ENCODE measurements at regions not wholly inside any gene's neighbourhood (a gene's known extent, or its start where the extent isn't known, plus 50 kb on each side); places are given as distances from the start of the nearest gene placed in this dataset.
"Not testable (repeated sequence)": the region's sequence is repeated elsewhere in the genome, so short reads cannot be mapped to it uniquely, and the experiment has no call there.

GRCh38 chrY:7419165-7419564 is 507.6 kb upstream of the AMELY start:
- TF ChIP-seq, protein P1, sequence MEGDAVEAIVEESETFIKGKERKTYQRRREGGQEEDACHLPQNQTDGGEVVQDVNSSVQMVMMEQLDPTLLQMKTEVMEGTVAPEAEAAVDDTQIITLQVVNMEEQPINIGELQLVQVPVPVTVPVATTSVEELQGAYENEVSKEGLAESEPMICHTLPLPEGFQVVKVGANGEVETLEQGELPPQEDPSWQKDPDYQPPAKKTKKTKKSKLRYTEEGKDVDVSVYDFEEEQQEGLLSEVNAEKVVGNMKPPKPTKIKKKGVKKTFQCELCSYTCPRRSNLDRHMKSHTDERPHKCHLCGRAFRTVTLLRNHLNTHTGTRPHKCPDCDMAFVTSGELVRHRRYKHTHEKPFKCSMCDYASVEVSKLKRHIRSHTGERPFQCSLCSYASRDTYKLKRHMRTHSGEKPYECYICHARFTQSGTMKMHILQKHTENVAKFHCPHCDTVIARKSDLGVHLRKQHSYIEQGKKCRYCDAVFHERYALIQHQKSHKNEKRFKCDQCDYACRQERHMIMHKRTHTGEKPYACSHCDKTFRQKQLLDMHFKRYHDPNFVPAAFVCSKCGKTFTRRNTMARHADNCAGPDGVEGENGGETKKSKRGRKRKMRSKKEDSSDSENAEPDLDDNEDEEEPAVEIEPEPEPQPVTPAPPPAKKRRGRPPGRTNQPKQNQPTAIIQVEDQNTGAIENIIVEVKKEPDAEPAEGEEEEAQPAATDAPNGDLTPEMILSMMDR (conservative IDR thresholded peaks at IDR 0.05; ENCODE audit: low read depth, low read length), result no peak
- no peak overlapping the region for H3K4me3 ChIP-seq (ENCODE audit: low read depth, low read length)
- DNase-seq (ENCODE audit: low read depth), result no peak

- no peak overlapping the region for H3K4me3 ChIP-seq (ENCODE audit: low read depth, low read length)
- no peak for DNase-seq (ENCODE audit: low read depth)
- TF ChIP-seq, protein P1 (conservative IDR thresholded peaks at IDR 0.05; ENCODE audit: low read depth, low read length), result no peak
These were observed 506.4 kb upstream of the AMELY start for GRCh38 chrY:7417946-7418345.

GRCh38 chrY:7416406-7416805 is 504.9 kb upstream of the AMELY start:
- no peak for DNase-seq (ENCODE audit: low read depth)
- TF ChIP-seq, protein P1 (conservative IDR thresholded peaks at IDR 0.05; ENCODE audit: low read depth, low read length), result no peak
- H3K4me3 ChIP-seq (ENCODE audit: low read depth, low read length), result no peak overlapping the region

GRCh38 chrY:7415157-7415633 is 503.6 kb upstream of the AMELY start:
- H3K4me3 ChIP-seq (ENCODE audit: low read depth, low read length), result no peak overlapping the region
- no peak for DNase-seq (ENCODE audit: low read depth)
- TF ChIP-seq, protein P1 (conservative IDR thresholded peaks at IDR 0.05; ENCODE audit: low read depth, low read length), result no peak

GRCh38 chrY:7390056-7390455 is 478.5 kb upstream of the AMELY start:
- TF ChIP-seq, protein P1 (conservative IDR thresholded peaks at IDR 0.05; ENCODE audit: low read depth, low read length), result no peak
- H3K4me3 ChIP-seq (ENCODE audit: low read depth, low read length), result no peak overlapping the region
- DNase-seq (ENCODE audit: low read depth), result no peak

GRCh38 chrY:7382988-7383387 is 471.4 kb upstream of the AMELY start:
- no peak overlapping the region for H3K4me3 ChIP-seq (ENCODE audit: low read depth, low read length)
- TF ChIP-seq, protein P1 (conservative IDR thresholded peaks at IDR 0.05; ENCODE audit: low read depth, low read length), result no peak
- no peak for DNase-seq (ENCODE audit: low read depth)

- DNase-seq (ENCODE audit: low read depth), result no peak
- TF ChIP-seq, protein P1 (conservative IDR thresholded peaks at IDR 0.05; ENCODE audit: low read depth, low read length), result no peak
- no peak overlapping the region for H3K4me3 ChIP-seq (ENCODE audit: low read depth, low read length)
These were observed 465.5 kb upstream of the AMELY start for GRCh38 chrY:7377091-7377490.

- H3K4me3 ChIP-seq (ENCODE audit: low read depth, low read length); DNase-seq (ENCODE audit: low read depth): not testable (repeated sequence)
These were observed 462.9 kb upstream of the AMELY start for GRCh38 chrY:7374485-7374884.

DNA sequence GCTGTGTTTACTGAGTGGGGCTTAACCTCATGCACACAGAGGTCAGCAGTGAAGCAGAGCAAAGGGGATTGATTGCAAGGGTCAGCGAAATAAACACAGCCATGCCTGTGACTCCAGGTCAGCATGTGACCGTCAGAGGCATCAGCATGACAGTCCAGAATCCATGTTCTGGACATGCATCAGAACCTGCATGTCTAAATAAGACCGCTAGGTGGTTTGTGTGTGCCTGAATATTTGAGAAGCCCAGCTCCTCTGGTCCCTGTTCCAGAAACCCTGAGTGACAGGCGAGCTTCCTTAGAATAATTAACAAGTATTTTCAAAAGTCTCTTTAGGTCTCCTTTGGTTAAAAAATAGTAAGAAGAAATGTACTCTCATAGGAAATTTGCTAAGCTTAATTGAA is 460.4 kb upstream of the AMELY start:
- H3K4me3 ChIP-seq (ENCODE audit: low read depth, low read length); DNase-seq (ENCODE audit: low read depth): not testable (repeated sequence)

DNA sequence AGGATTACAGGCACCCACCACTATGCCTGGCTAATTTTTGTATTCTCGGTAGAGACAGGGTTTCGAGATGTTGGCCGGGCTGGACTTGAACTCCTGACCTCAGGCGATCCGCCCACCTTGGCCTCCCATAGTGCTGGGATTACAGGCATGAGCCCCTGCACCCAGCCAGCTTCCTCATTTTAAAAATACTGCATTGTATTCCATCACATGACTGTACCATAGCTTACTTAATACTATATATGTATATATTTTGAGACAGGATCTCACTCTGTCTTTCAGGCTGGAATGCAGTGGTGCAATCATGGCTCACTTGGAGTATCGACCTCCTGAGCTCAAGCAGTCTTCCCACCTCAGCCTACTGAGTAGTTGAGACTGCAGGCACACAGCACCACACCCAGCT is 459.5 kb upstream of the AMELY start:
- DNase-seq (ENCODE audit: low read depth); H3K4me3 ChIP-seq (ENCODE audit: low read depth, low read length): not testable (repeated sequence)
